ENCODE measurements at regions not wholly inside any gene's neighbourhood (a gene's known extent, or its start where the extent isn't known, plus 50 kb on each side); places are given as distances from the start of the nearest gene placed in this dataset.
"Not testable (repeated sequence)": the region's sequence is repeated elsewhere in the genome, so short reads cannot be mapped to it uniquely, and the experiment has no call there.

DNA sequence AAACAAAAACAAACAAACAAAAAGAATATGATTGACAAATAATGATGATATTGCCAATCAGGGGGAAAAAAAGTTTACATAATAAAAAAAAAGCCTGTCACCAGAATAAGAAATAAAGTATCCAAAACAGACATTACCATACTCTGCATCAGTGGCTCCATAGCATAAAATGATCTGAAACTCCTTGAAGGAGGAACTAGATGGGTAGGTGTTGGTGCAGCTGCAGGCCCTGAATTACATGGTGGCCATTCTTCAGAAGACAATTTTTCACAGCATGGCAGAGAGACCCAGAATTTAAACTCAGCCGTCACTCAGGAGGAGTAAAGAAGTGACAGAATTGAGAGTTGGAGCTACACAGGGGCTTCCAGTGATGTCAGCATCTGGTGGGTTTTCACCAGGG is 60.2 kb downstream of the GLUL start:
- no peak for DNase-seq (ENCODE audit: low spot score)

DNA sequence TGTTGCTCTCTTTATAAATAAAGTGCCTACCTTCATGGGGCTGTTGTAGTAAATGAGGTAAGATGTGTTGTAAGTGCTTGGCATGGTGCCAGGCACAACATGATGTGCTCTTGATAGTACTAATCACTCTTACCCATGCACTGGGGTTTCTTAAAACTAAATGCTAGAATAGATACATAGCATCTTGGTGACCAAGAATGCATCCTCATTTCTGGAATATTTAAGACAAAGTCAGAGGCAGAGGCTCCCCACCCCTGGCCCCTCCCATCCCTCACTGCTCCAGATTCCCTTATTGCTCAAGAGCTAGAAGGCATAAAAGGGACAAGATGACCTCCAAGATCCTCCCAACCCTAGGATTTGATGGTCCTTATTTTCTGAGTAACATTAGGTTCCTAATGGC is 61.3 kb downstream of the GLUL start:
- DNase-seq (ENCODE audit: low spot score) = no peak

DNA sequence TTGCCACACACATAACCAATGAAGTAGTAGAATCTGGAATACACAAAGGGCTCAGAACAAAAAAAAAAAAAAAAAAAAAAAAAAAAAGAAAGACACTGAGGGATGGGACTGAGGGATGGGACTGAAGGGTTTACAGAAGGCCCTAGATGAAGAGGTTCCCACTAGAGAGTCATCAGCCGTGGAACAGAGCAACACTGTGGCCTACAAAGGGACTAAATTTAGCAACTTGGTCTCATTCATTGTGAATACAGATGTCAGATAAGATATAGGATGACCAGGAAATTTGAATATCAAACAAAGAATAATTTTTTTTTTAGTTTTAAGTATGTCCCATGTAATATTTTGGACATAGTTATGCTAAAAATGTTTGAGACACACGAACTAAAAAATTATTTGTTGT is 62.1 kb downstream of the GLUL start:
- no peak for DNase-seq (ENCODE audit: low spot score)

DNA sequence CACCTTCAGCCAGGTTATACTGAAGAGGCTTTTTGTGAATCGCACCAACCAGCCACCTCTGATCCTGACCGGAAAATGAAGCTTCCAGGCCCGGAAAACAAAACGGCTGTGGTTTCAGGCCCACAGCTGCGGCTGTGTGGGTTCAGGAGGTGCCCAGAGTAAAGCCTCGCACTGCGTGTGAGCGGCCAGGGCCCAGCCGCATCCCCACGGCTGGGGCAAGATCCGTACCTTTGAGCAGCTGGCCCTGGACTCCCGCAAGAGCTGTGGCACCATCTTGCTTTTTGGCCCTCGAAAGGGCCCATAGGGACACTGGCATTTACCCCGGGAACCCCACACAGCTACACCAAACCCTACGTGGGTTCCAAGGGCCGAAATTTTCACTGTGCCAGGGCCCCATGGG is 63.0 kb downstream of the GLUL start:
- no peak for DNase-seq (ENCODE audit: low spot score)

DNA sequence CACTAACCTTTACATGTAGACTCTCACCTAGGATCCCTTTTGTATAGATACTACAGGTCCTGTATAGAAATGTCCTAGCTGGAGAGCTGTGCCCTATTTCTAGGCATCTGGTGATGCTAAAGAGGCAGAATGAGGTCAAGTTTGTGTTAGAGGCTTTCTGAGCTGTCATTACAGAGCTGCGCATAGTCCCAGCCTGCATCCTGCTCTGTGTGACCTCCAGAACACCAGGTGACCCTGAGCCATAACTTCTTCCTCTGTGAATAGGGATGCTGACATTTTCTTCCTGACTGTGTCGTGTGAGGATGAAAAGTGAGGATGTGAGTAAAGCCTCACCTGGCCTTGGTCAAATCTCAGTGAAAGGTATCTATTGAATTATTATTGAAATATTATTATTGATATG is 66.3 kb downstream of the GLUL start:
- DNase-seq (ENCODE audit: low spot score) = no peak

DNA sequence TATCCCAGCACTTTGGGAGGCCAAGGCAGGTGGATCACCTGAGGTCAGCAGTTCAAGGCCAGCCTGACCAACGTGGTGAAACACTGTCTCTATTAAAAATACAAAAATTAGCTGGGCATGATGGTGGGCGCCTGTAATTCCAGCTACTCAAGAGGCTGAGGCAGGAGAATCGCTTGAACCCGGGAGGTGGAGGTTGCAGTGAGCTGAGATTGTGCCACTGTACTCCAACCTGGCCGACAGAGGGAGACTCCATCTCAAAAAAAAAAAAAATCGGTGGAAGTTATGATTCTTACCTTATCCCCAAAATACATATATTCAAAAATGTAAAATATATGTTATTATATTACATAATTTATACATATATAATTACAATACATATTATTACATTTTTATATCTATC is 70.1 kb downstream of the GLUL start:
- DNase-seq (ENCODE audit: low spot score) = not testable (repeated sequence)

DNA sequence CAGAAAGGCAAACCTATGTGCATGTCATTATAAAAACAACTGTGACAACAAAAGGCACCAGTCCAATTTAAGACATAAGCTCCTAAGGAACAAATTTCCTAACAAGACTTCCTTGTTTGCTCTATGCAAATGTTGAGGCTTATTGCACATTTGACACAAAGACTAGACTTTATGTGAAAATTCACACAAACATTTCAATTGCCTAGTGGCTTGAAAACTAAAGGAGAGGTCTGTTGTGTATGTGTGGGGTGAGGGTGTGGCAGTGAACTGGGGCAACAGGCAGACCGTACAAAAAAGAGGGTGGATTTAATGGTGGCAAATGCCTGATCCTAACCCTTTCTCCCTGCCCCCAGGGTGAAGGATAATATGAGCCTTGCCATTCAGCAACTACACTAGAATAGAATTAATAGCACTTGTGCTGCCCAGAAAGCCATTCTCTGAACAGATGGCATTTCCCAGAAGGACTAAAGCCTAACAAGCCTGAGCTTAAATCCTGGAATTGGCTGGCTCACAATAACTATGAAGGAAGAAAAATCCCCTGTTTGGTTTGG is 73.9 kb downstream of the GLUL start:
- DNase-seq (ENCODE audit: low spot score) = no peak

DNA sequence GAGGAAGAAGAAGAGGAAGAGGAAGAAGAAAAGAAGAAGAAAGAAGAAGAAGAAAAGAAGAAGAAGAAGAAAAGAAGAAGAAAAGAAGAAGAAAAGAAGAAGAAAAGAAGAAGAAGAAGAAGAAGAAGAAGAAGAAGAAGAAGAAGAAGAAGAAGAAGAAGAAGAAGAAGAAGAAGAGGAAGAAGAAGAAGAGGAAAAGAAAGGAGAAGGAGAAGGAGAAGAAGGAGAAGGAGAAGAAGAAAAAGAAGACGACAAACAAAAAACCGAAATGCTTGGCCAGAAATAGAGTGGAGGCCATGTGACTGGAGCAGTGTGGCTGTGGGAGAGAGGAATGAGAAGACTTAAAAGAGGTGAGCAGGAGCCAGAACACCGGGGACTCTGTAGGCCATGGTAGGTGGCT is 75.1 kb downstream of the GLUL start:
- not testable (repeated sequence) for DNase-seq (ENCODE audit: low spot score)

DNA sequence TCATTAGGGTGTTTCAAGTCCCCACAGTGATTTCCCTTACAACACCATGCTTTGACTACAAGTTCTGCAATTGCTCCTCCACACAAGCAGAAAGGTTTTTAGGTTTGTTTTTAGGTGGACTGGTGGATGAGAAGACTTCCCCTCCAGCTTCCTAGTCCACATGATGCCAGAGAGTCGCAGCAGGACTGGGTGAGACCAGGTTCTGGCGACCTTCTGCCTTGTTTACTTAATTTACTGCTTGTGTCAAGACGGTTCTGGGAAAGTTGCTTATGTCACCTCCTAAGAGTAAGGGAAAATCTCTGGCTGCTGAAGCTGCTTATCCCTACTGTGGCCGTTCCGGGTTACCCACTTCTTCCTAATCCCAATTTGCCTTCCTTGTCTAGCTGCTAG is 76.4 kb downstream of the GLUL start:
- DNase-seq (ENCODE audit: low spot score) = no peak

DNA sequence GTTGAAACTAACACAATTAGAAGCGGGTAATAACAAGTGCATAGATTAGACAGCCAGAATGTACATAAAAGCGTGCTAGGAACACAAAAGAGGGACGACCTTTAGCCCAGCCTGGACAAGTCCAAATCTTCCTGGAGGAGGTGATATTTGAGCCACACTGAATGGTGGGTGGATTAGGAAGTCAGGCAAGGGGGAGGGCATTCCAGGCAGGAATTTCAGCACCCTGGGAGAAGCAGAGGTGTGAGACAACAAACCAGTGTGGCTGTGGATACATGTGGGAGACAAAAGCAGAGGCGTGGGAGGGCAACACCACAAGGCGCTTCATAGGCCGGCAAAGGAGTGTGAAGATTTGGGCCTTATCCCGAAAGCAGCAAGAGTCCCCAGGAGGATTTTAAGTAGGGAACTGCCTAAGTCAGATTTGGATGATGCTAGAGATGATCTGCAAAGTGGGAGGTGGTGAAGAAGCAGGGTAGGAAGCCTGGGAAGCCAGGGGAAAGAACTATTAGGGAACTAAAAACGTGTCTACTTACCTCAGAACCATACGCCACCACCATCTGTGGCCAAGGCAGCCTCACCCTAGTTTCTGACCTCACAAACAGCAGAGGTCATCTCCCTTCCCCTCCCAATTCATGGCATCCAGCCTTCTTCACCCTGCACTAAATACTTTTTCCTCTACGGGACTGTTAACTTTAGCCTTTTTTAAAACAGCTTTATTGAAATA is 81.8 kb downstream of the GLUL start:
- no peak for DNase-seq (ENCODE audit: low spot score)

DNA sequence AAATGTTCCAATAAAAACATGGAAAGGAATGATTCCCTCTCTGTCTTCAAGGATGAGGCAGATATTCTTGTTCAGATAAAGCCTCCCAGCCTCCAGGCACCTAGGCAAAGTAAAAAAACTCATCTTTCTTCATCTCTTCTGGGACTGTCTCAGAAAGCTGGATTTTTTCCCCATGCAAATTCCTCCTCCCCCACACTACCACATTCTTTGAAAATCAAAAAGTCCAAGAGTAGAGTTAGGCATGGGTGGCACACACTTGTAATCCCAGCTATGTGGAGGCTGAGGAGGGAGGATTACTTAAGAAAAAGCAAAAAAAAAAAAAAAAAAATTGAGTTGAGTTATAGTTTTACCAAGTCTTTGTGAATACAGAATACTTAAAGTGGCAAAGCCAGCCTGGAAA is 82.8 kb downstream of the GLUL start:
- no peak for DNase-seq (ENCODE audit: low spot score)

DNA sequence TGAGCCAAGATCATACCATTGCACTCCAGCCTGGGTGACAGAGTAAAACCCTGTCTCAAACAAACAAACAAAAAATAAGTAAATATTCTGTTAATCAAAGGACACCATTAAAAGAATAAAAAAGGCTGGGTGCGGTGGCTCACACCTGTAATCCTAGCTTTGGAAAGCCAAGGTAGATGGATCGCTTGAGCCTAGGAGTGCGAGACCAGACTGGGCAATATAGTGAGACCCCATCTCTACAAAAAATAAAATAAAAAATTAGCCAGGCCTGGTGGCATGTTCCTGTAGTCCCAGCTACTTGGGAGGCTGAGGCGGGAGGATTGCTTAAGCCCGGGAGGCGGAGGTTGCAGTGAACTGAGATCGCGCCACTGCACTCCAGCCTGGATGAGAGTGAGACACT is 84.1 kb downstream of the GLUL start:
- not testable (repeated sequence) for DNase-seq (ENCODE audit: low spot score)

DNA sequence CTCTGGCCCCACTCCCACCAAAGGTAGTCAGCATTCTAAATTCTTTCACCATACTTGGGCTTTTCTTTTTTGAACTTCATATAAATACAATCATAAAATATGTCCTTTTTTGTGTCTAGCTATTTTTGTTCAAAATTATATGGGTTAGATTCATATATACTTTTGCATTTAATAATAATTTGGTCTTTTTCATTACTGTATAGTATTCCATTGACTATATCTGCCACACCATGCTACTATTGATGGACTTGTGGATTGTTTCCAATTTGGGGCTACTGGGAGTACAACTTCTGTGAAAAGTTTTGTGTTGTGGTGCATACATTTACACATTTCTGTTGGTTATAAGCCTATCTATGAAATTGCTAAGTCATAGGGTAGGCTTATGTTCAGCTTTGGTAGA is 85.7 kb downstream of the GLUL start:
- no peak for DNase-seq (ENCODE audit: low spot score)

DNA sequence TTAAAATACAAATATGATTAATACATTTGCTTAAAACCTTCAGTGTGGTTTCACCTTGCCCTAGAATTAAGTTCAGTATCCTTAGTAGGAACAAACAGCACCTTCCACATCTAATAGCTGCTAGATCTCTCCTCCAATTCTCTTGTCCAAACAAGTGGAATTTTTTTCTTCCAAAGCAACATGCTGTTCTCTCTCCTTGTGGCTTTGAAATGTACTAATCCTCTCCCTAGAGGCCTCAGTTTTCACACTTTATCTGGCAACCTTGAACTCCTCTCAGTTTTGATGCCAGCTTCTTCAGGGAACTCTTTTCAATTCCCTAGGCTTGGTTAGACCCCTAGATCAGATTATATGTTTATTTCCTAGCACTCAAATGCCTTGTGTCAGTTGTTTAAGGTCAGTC is 87.0 kb downstream of the GLUL start:
- no peak for DNase-seq (ENCODE audit: low spot score)

DNA sequence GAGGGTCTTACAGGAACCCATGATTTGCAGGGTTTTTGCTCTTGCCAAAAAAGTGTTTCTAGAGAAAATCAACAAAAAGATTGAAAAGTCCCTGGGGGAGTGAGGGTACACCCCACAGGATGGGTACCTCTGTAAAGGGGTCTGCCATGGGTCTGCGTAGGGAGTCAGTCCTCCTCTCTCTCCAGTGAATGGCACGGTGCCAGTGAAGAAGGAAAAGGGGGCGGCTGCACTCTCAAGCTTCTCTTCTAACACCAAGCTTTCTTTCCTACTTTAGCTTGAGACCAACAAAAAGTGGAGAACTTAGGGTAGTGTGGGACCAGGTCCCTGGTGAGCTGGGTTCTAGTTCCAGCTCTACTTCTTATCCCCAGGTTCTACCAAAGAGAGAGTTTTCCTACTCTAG is 87.4 kb downstream of the GLUL start:
- DNase-seq (ENCODE audit: low spot score) = no peak

DNA sequence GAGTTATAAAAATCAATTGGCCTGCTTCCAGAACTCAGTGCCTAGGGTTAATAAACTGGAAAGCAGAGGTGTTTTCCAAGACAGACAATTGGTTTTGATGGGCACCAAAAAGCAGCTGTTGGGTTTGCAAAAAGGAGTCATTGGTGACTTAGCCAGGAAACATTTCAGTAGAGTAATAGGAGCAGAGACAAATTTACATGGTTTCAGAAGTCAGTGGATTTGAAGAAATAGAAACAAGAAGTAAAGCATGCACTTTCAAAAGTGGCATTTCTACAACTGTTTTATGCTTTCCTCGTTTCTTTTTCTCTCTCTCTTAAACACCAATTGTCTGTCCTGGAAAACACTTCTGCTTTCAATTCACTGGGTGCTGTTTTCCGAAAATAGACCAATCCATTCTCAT is 87.8 kb downstream of the GLUL start:
- no peak for DNase-seq (ENCODE audit: low spot score)

DNA sequence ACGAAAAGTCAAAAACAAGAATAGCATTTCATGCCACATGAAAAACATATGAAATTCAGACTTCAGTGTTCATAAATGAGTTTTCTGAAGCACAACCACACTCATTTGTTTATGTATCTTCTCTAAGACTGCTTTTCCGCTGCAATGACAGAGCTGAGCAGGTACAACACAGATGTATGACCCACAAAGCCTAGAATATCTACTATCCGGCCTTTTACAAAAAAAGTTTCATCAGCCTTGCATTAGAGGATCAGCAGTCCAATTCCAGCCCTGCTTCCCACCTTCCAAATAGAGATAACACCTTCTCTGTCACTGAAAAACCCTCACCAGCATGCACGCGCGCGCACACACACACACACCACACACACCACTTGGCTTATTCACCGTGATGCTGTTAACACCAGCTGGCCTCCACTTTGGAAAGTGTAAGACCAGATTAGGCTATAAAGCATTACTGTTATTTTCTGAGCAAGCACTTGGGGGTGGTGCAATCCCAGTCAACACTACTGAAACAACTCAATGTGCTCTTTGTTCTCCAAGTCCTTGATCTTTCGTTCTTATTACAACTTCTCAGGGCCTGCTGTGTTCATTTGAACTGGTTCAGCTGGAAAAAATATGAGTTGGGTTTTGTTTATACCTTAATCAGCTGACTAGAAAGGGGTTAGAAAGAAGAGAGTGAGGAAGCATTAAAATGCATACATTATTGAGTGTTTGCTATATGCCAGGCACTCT is 90.0 kb downstream of the GLUL start:
- DNase-seq (ENCODE audit: low spot score) = no peak

DNA sequence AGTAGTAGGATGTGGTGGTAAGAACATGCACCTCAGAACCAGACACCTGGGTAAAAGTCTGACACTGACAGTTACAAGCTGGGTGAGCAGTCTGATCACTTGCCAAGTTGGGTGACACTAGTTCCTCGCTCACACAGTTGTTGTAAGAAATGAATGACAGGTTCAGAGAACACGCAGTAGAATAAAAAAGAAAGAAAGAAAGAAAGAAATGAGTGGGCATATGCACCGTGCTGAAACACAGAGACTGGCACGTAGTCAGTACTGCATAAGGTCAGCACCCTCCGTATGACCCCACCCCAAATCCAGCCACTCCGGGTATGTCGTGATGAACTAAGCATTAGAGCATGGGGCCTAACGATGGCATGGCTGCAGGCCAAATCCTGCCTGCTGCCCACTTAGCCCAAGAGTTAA is 90.6 kb downstream of the GLUL start:
- DNase-seq (ENCODE audit: low spot score) = no peak

DNA sequence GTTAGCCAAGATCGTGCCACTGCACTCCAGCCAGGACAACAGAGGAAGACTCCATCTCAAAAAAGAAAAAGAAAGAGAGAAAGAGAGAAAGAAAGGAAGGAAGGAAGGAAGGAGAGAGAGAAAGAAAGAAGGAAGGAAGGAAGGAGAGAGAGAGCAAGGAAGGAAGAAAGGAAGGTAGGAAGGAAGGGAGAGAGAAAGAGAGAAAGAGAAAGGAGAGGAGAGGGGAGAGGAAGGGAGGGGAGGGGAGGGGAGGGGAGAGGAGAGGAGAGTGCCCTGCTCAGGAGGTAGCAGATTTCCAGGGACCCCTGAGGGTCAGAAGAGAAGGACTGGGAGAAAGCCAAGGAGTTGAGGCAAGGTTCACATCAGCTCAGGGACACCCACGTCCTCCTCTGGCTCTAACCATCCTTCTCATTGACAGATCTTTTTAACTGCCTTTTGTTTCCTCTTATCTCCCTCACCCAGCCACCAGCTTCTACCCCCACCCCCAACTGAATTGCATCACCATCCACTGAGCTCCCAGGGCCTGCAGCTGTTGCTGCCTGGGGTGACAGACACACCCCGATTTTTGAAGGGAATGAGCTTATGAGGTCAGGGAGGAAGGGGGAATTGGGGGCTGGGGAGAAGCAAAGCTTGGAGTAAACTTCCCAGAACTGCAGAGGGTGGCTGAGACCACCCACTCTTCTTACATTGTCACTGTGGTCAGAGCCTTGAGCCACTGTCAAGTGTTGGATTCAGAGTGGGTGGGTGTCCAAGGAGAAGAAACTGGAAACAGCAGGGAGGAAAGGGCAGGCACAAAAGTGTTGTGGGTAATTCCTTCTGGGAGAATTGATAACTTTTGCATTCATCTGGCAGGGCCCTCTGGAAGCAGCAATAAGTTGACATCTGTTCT is 91.6 kb downstream of the GLUL start:
- no peak for DNase-seq (ENCODE audit: low spot score)

DNA sequence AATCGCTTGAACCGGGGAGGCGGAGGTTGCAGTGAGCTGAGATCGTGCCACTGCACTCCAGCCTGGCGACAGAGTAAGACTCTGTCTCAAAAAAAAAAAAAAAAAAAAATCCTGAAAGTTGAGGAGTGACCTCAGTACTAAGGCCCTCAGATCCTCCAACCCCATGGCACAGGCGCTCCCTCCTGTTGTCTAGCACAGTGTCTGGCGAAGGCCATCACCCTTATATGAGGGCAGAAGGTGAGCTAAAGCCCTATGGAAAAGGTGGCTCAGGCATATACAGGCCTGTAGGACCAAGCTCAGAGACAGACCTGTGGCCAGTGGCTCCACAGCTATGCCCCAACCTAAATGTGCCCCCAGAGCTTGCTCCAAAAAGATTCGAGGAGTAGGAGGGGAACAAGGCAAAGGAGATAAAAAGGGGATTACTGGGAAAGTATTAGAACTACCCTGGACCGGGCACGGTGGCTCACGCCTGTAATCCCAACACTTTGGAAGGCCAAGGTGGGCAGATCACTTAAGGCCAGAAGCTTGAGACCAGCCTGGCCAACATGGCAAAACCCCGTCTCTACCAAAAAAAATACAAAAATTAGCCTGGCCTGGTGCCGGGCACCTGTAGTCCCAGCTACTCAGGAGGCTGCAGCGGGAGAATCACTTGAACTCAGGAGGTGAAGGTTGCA is 92.4 kb downstream of the GLUL start:
- DNase-seq (ENCODE audit: low spot score) = not testable (repeated sequence)

DNA sequence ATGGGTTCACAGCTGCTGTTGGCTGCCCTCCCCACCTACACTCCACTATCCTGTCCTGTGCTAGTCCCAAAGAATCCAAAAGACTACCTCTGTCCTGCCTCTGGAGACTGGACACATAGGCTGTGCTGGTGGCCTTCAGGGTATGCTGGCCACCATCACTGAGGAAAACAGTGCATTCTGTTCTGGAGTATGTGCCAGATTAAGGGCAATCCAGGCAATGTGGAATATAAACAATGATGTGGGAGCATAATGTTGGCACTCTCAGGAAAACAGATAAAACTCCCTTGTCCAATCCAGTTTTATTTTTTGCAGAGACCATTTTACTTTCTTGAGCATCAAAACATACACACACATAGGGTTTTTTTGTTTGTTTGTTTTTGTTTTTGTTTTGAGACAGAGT is 94.3 kb downstream of the GLUL start:
- DNase-seq (ENCODE audit: low spot score) = no peak

DNA sequence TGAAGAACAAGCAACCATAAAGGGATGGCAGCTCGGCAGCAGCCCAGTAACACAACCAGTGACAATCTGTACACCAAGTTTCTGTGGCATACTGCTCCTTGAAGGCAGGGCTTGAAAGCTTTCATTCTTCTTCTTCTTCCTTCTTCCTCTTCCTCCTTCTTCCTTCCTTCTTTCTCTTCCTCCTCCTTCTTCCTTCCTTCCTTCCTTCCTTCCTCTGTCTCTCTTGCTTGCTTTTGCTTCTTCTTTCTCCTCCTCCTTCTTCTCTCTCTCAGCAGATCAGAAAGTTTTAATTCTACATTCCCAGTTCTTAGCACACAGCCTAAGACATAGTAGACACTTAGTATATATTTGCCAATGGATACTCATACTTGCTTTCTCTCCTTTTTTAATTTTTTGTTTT is 95.9 kb downstream of the GLUL start:
- DNase-seq (ENCODE audit: low spot score) = no peak
